Skin epidermis (tissue), 12 donors: ENCODE measurements at regions not wholly inside any gene's neighbourhood (a gene's known extent, or its start where the extent isn't known, plus 50 kb on each side); places are given as distances from the start of the nearest gene placed in this dataset.

Experiments
- H3K27ac ChIP-seq, 21 experiments: fragments of 200-600 bp; sonication (generic) in 11 of 21; one replicate each; pipeline ENCODE4 v1.5.0; 2020; ENCODE audit warnings: mild to moderate bottlenecking in 3 of 21, inconsistent platforms in 2 of 21, moderate library complexity in 2 of 21
- H3K4me3 ChIP-seq, 7 experiments: fragments of 200-600 bp; sonication (generic) in 2 of 7; one replicate each; pipeline ENCODE4 v1.5.0; 2020; ENCODE audit warnings: inconsistent platforms in 2 of 7, mild to moderate bottlenecking in 2 of 7, moderate library complexity in 1 of 7

- Histone ChIP-seq H3K27ac (no peak overlapping the region), H3K4me3 (no peak overlapping the region)
Observed at GRCh38 chr5:33375900-33376299, 64.9 kb upstream of the TARS1 start.

GRCh38 chr5:33379757-33380156 is 61.0 kb upstream of the TARS1 start:
- Histone ChIP-seq H3K4me3 (no peak overlapping the region), H3K27ac (no peak overlapping the region)

- Histone ChIP-seq H3K27ac (no peak overlapping the region), H3K4me3 (no peak overlapping the region)
Observed at GRCh38 chr5:33381243-33381642, 59.5 kb upstream of the TARS1 start.
